Esophagus squamous epithelium (tissue), 5 donors: ENCODE measurements at regions not wholly inside any gene's neighbourhood (a gene's known extent, or its start where the extent isn't known, plus 50 kb on each side); places are given as distances from the start of the nearest gene placed in this dataset.
"Not testable (repeated sequence)": the region's sequence is repeated elsewhere in the genome, so short reads cannot be mapped to it uniquely, and the experiment has no call there.

ENCODE experiments used
- DNase-seq: peaks from one replicate; lab custom pipeline; 2025; lab: John Stamatoyannopoulos, UW
- H3K27ac ChIP-seq, 4 donors: fragments of 200-600 bp; sonication (generic); one replicate each; pipeline ENCODE4 v1.5.1; 2016 to 2019; ENCODE audit warnings: mild to moderate bottlenecking in 1 of 4
- H3K27me3 ChIP-seq, 4 donors: fragments of 200-600 bp; sonication (generic); 1 replicate in 3 of 4; 2 replicates in 1 of 4; pipeline versions ENCODE4 v1.5.1 to v1.6.0; 2017 to 2021; ENCODE audit warnings: antibody characterized with exemption in 1 of 4
- H3K36me3 ChIP-seq, 3 donors: fragments of 200-600 bp; sonication (generic); one replicate each; pipeline ENCODE4 v1.5.1; 2016 to 2019
- H3K4me1 ChIP-seq, 3 donors: fragments of 200-600 bp; sonication (generic); one replicate each; pipeline ENCODE4 v1.5.1; 2017 to 2019
- H3K4me3 ChIP-seq, 4 donors: fragments of 200-600 bp; sonication (generic); 1 replicate in 3 of 4; 2 replicates in 1 of 4; pipeline ENCODE4 v1.5.1; 2016 to 2019; ENCODE audit warnings: mild to moderate bottlenecking in 2 of 4, moderate library complexity in 1 of 4
- H3K9me3 ChIP-seq, 3 donors: fragments of 200-600 bp; sonication (generic); one replicate each; pipeline ENCODE4 v1.5.1; 2016 to 2019
- POLR2A ChIP-seq, 4 donors: fragments of 450-650 bp; IDR thresholded peaks; one replicate each; pipeline ENCODE4 v1.6.1; 2017; ENCODE audit warnings: antibody characterized with exemption in 4 of 4, mild to moderate bottlenecking in 4 of 4, moderate library complexity in 3 of 4
- WGBS, 2 donors: methylation state at CpG; one replicate each; pipeline ENCODE4 v1.1.5; 2018; 5-methylcytosine and 5-hydroxymethylcytosine counted together
- intact Hi-C: fragments of 100-400 bp; cut with DNase I; formaldehyde crosslinking; loops from one replicate; pipeline ENCODE4 v1.15.0; 2022
- TF ChIP-seq, protein P1 (sequence below), 6 experiments: fragments of 450-650 bp in 4 of 6; fragments of 200-600 bp in 2 of 6; sonication (generic) in 2 of 6; IDR thresholded peaks; one replicate each; pipeline ENCODE4 v1.5.1; 2016 to 2019; ENCODE audit warnings: antibody characterized with exemption in 6 of 6, mild to moderate bottlenecking in 4 of 6, moderate library complexity in 4 of 6
- donor health status: DM: yes; HTN: yes; CAD: no.

GRCh38 chrX:25860322-25860721 is 277.8 kb upstream of the MAGEB18 start:
- 88% methylated on average over 1 of the region's 3 CpGs; no CpG with 5 or more reads in 1 of the 2 donors for WGBS, 2 donors
- TF ChIP-seq, protein P1, sequence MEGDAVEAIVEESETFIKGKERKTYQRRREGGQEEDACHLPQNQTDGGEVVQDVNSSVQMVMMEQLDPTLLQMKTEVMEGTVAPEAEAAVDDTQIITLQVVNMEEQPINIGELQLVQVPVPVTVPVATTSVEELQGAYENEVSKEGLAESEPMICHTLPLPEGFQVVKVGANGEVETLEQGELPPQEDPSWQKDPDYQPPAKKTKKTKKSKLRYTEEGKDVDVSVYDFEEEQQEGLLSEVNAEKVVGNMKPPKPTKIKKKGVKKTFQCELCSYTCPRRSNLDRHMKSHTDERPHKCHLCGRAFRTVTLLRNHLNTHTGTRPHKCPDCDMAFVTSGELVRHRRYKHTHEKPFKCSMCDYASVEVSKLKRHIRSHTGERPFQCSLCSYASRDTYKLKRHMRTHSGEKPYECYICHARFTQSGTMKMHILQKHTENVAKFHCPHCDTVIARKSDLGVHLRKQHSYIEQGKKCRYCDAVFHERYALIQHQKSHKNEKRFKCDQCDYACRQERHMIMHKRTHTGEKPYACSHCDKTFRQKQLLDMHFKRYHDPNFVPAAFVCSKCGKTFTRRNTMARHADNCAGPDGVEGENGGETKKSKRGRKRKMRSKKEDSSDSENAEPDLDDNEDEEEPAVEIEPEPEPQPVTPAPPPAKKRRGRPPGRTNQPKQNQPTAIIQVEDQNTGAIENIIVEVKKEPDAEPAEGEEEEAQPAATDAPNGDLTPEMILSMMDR (IDR thresholded peaks at IDR 0.05) = no peak
- TF ChIP-seq POLR2A (IDR thresholded peaks at IDR 0.05) = no peak
- no peaks in the 10 kb centered on the region for H3K36me3 ChIP-seq

DNA sequence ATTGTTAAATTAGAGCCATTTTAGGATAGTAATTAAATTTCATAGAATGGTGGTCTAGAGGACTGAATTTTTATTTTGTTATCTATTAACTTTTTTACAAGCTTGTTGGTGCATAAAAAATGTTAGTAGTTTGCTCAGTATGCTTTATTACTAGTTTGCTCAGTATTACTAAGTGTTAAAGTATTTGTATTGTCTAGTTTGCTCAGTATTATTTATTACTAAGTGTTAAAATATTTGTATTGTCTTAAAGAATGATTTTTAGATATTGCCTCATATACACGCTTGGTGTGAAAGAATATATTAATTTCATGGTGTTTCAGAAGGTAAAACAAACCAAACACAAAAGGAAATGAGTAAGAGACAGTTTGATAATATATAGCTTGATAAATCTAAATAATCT is 268.4 kb upstream of the MAGEB18 start:
- no peak for DNase-seq
- TF ChIP-seq, protein P1 (IDR thresholded peaks at IDR 0.05) = no peak
- no peak for TF ChIP-seq POLR2A (IDR thresholded peaks at IDR 0.05)
- H3K4me1 ChIP-seq = no peaks in the 10 kb centered on the region
- no peak overlapping the region for H3K27ac ChIP-seq
- no peaks in the 10 kb centered on the region for H3K9me3 ChIP-seq
- no peaks in the 10 kb centered on the region for H3K27me3 ChIP-seq
- intact Hi-C loops = no loop called here
- WGBS, 2 donors = 33 to 39% methylated on average over 1 of the region's 1 CpG
- no peaks in the 10 kb centered on the region for H3K36me3 ChIP-seq
- H3K4me3 ChIP-seq = no peak overlapping the region

More at GRCh38 chrX:25860322-25860721, 277.8 kb upstream of the MAGEB18 start:
- intact Hi-C loops = no loop called here
- no peaks in the 10 kb centered on the region for H3K27me3 ChIP-seq
- H3K9me3 ChIP-seq = no peaks in the 10 kb centered on the region
- H3K4me3 ChIP-seq = no peak overlapping the region
- no peaks in the 10 kb centered on the region for H3K4me1 ChIP-seq
- H3K27ac ChIP-seq = no peak overlapping the region
- DNase-seq = no peak

DNA sequence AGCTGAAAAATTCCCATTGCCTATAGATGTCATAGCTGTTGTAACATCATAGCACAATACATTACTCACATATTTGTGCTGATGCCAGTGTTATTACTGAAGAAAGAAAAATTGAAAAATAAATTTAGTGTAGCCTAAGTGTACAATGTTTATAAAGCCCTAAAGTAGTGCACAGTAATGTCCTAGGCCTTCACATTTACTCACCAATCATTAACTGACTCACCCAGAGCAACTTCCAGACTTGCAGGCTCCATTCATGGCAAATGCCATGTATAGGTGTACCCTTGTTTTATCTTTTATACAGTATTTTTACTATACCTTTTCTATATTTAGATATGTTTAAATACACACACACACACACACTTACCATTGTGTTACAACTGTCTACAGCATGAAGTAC is 265.4 kb upstream of the MAGEB18 start:
- intact Hi-C loops = no loop called here
- Histone ChIP-seq H3K4me1 (no peaks in the 10 kb centered on the region), H3K9me3 (no peaks in the 10 kb centered on the region), H3K27ac (no peak overlapping the region), H3K27me3 (no peaks in the 10 kb centered on the region), H3K4me3 (no peak overlapping the region), H3K36me3 (no peaks in the 10 kb centered on the region)
- TF ChIP-seq, protein P1 (IDR thresholded peaks at IDR 0.05) = no peak
- TF ChIP-seq POLR2A (IDR thresholded peaks at IDR 0.05) = no peak
- no peak for DNase-seq

GRCh38 chrX:25873196-25873595 is 264.9 kb upstream of the MAGEB18 start:
- TF ChIP-seq, protein P1 (IDR thresholded peaks at IDR 0.05) = no peak
- no peak for TF ChIP-seq POLR2A (IDR thresholded peaks at IDR 0.05)
- intact Hi-C loops = no loop called here
- Histone ChIP-seq H3K27me3 (no peaks in the 10 kb centered on the region), H3K27ac (no peak overlapping the region), H3K36me3 (no peaks in the 10 kb centered on the region), H3K9me3 (no peaks in the 10 kb centered on the region), H3K4me3 (no peak overlapping the region), H3K4me1 (no peaks in the 10 kb centered on the region)
- WGBS, 2 donors = 17 to 37% methylated on average over 2 of the region's 2 CpGs
- DNase-seq = no peak

GRCh38 chrX:25878806-25879205 is 259.3 kb upstream of the MAGEB18 start:
- H3K4me3 ChIP-seq = no peak overlapping the region
- intact Hi-C loops = no loop called here
- TF ChIP-seq POLR2A (IDR thresholded peaks at IDR 0.05) = no peak
- TF ChIP-seq, protein P1 (IDR thresholded peaks at IDR 0.05) = no peak
- H3K27ac ChIP-seq = no peak overlapping the region
- 50 to 56% methylated on average over 1 of the region's 1 CpG for WGBS, 2 donors
- no peaks in the 10 kb centered on the region for H3K9me3 ChIP-seq
- no peaks in the 10 kb centered on the region for H3K27me3 ChIP-seq
- no peaks in the 10 kb centered on the region for H3K36me3 ChIP-seq
- DNase-seq = no peak
- no peaks in the 10 kb centered on the region for H3K4me1 ChIP-seq

GRCh38 chrX:25882503-25882902 is 255.6 kb upstream of the MAGEB18 start:
- H3K9me3 ChIP-seq, H3K36me3 ChIP-seq, DNase-seq, intact Hi-C loops, H3K4me1 ChIP-seq, H3K4me3 ChIP-seq, H3K27ac ChIP-seq, H3K27me3 ChIP-seq: not testable (repeated sequence)
- WGBS, 2 donors = no CpG with 5 or more reads among the region's 5 CpGs
